ENCODE measurements at regions not wholly inside any gene's neighbourhood (a gene's known extent, or its start where the extent isn't known, plus 50 kb on each side); places are given as distances from the start of the nearest gene placed in this dataset.

DNA sequence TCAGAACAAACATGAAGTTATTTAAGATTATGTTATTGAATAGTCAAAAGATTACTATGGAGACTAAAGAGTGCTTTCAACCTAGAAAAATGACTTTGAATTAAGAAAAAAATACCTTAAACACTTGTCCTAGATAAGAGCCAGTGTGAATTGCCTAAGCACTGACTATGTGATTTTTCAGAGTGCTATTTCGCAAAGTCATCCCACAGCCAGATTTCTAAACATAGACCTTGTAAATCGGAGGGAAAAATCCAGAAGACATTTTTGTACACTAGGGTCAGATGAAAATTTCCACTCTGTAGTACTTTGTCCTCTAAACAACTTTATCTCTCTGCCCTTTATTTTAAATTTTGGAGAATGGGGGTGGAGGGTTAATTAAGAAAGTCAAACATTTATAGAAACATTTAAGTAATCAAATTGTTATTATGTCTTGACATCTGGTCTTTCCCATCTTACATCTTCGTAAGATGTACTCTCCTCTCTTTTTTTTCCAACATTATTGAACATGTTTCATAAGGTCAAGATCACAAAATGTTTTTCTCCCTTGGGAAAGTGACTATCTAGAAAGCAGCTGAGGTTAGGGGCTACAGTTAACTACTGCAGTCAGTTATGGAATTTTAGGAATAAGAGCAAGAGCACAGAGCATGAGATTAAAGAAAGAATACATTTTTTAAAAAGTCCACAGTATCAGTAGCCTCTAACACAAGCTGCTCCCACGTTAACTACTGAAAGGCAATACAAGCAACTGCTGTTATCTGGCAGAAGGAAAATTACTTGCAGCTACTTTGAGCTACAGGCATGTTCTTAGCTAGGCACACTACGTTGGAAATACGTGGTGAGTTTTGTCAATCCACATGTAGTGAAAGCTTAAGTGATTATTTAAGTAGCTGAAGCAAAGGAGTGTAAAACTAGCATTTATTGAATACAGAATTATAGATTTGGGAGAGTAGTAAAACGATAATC, 648.5 kb downstream of the HTR1B start:
- H3K27me3 Mint-ChIP-seq (ENCODE audit: low read depth): no peaks in the 10 kb centered on the region
- ChIA-PET POLR2A (no interaction called here), CTCF (no interaction called here)
- no peak overlapping the region for H3K27ac Mint-ChIP-seq
- ATAC-seq (no peak), DNase-seq (no peak)
- peaks cover 29% of the 10 kb centered on the region for H3K9me3 Mint-ChIP-seq (ENCODE audit: insufficient read depth)
- no peak overlapping the region for H3K4me3 Mint-ChIP-seq
- no peaks in the 10 kb centered on the region for H3K4me1 Mint-ChIP-seq (ENCODE audit: low read depth)
- H3K36me3 Mint-ChIP-seq (ENCODE audit: low read depth): no peaks in the 10 kb centered on the region

DNA sequence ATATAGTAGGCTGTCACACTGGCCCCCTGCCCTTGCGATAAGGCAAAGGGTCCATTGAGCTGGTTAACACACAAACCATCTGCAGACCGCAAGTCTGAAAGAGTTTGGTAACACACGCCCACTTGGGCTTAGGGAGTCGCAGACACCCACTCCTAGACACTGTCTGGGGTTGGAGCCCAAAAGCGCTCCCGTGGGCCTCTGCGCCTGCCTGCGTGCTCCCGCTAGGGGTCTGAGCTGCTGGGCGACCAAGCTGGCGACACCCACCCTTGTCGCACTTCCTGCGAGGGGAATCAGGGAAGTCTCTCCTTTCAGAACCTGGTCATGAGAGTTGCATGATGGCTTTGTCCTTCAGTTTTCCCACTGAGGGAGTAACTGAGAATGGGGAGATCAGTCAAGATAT, 653.0 kb downstream of the HTR1B start:
- Mint-ChIP-seq H3K27ac (no peak overlapping the region), H3K4me3 (no peak overlapping the region), H3K4me1 (ENCODE audit: low read depth) (no peaks in the 10 kb centered on the region), H3K27me3 (ENCODE audit: low read depth) (no peaks in the 10 kb centered on the region), H3K36me3 (ENCODE audit: low read depth) (no peaks in the 10 kb centered on the region), H3K9me3 (ENCODE audit: insufficient read depth) (peaks cover 29% of the 10 kb centered on the region)
- DNase-seq (no peak), ATAC-seq (no peak)
- ChIA-PET POLR2A (no interaction called here), CTCF (no interaction called here)

DNA sequence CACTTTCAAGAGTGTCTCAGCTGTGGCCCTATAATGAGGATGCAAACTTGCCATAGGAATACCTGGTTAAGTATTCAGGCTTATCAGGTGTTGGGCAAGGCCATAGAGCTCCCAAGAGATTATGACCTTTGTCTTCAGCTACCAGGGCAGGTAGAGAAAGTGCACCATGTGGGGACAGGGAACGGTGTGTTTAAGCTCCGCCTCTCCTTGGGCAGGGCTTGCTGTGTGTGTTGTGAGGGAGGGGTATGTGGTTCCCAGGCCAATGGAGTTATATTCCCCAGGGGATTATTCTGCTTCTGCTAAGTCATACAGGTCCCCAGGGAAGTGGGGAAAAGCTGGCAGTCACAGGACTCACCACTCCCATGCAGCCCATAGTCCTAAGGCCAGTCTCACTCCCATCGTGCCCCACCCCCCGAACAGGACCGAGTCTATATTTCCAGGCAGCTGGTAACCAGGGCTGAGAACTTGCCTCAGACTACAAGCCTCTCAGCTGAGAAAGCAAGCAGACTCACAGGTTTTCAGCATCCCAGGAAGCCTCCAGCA, 660.2 kb downstream of the HTR1B start:
- Mint-ChIP-seq H3K4me3 (no peak overlapping the region), H3K27me3 (ENCODE audit: low read depth) (no peaks in the 10 kb centered on the region), H3K4me1 (ENCODE audit: low read depth) (no peaks in the 10 kb centered on the region), H3K9me3 (ENCODE audit: insufficient read depth) (peaks cover 5% of the 10 kb centered on the region), H3K27ac (no peak overlapping the region), H3K36me3 (ENCODE audit: low read depth) (no peaks in the 10 kb centered on the region)
- ATAC-seq (no peak), DNase-seq (no peak)
- CTCF ChIA-PET: no interaction called here
- POLR2A ChIA-PET: no interaction called here

DNA sequence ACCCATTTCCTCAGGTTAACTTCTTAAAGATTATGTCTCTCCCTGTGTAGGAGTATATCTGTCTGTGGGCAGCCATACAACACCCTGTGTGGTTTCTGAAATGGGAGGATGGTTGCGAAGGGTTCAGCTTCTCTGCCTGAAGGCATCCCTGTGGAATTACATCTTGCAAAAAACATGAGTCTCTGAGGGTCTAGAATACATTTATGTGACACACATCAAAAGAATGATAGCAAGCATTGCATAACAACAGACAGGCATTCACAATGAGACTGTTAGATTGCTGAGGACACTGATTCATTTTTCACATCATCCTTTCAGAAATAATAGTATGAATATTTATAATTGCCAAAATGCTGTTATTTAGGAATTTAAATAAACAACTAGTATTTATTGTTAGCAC, 670.9 kb downstream of the HTR1B start:
- DNase-seq (no peak), ATAC-seq (no peak)
- CTCF ChIA-PET: no interaction called here
- no peaks in the 10 kb centered on the region for H3K9me3 Mint-ChIP-seq (ENCODE audit: insufficient read depth)
- POLR2A ChIA-PET: no interaction called here
- no peaks in the 10 kb centered on the region for H3K4me1 Mint-ChIP-seq (ENCODE audit: low read depth)
- no peaks in the 10 kb centered on the region for H3K36me3 Mint-ChIP-seq (ENCODE audit: low read depth)
- H3K4me3 Mint-ChIP-seq: no peak overlapping the region
- no peak overlapping the region for H3K27ac Mint-ChIP-seq
- H3K27me3 Mint-ChIP-seq (ENCODE audit: low read depth): no peaks in the 10 kb centered on the region

DNA sequence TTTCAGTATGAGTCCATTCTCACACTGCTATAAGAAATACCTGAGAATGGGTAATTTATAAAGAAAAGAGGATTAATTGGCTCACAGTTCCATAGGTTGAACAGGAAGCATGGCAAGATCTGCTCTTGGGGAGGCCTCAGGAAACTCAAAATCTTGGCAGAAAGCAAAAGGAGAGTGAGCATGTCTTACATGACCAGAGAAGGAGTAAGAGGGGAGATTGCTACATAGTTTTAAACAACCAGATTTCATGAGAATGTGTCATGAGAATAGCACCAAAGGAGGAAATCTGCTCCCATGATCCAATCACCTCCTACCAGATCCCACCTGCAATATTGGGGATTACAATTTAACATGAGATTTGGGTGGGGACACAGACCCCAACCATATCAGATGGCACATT, 672.4 kb downstream of the HTR1B start:
- ChIA-PET POLR2A (no interaction called here), CTCF (no interaction called here)
- no peaks in the 10 kb centered on the region for H3K36me3 Mint-ChIP-seq (ENCODE audit: low read depth)
- no peaks in the 10 kb centered on the region for H3K4me1 Mint-ChIP-seq (ENCODE audit: low read depth)
- H3K27ac Mint-ChIP-seq: no peak overlapping the region
- H3K4me3 Mint-ChIP-seq: no peak overlapping the region
- no peaks in the 10 kb centered on the region for H3K9me3 Mint-ChIP-seq (ENCODE audit: insufficient read depth)
- no peaks in the 10 kb centered on the region for H3K27me3 Mint-ChIP-seq (ENCODE audit: low read depth)
- DNase-seq: no peak
- ATAC-seq: no peak

DNA sequence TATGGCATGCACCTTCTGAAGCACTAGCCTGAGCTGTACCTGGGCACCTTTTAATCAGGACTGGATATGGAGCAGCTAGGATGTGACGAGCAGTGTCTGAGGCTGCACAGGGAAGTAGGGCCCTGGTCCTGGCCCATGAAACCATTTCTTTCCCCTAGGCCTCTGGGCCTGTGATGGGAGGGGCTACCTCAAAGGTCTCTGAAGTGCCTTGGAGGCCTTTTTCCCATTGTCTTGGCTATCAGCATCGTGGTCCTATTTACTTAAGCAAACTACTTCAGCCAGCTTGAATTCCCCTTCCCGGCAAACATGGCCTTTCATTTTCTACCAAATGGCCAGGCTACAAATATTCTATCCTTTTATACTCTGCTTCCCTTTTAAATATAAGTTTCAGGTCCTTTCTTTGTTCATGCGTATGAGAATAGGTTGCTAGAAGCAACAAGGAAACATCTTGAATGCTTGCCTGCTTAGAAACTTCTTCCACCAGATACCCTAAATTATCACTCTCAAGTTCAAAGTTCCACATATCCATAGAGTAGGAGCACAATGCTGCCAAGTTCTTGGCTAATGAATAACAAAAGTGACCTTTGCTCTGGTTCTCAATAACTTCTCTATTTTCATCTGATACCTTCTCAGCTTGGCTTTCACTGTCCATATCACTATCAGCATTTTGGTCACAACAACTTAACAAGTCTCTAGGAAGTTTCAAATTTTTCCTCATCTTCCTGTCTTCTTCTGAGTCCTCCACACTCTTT, 673.1 kb downstream of the HTR1B start:
- no peaks in the 10 kb centered on the region for H3K9me3 Mint-ChIP-seq (ENCODE audit: insufficient read depth)
- no peaks in the 10 kb centered on the region for H3K4me1 Mint-ChIP-seq (ENCODE audit: low read depth)
- ATAC-seq (no peak), DNase-seq (no peak)
- no peak overlapping the region for H3K27ac Mint-ChIP-seq
- POLR2A ChIA-PET: no interaction called here
- H3K27me3 Mint-ChIP-seq (ENCODE audit: low read depth): no peaks in the 10 kb centered on the region
- no peaks in the 10 kb centered on the region for H3K36me3 Mint-ChIP-seq (ENCODE audit: low read depth)
- CTCF ChIA-PET: no interaction called here
- no peak overlapping the region for H3K4me3 Mint-ChIP-seq

DNA sequence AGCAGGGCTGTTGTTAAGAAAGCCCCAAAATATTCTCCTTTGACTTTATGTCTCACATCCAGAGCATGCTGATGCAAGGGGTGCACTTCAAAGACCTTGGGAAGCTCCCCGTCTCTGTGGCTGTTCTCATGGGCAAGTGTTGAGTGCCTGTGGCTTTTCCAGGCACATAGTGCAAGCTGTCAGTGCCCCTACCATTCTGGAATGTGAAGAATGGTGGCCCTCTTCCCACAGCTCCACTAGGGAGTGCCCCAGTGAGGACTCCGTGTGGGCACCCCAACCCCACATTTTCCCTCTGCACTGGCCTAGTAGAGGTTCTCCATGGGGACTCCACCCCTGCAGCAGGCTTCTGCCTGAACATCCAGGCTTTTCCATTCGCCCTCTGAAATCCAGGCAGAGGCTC, 673.7 kb downstream of the HTR1B start:
- ATAC-seq (no peak), DNase-seq (no peak)
- Mint-ChIP-seq H3K9me3 (ENCODE audit: insufficient read depth) (peaks cover 2% of the 10 kb centered on the region), H3K4me3 (no peak overlapping the region), H3K4me1 (ENCODE audit: low read depth) (no peaks in the 10 kb centered on the region), H3K27ac (no peak overlapping the region), H3K36me3 (ENCODE audit: low read depth) (no peaks in the 10 kb centered on the region), H3K27me3 (ENCODE audit: low read depth) (no peaks in the 10 kb centered on the region)
- ChIA-PET CTCF (no interaction called here), POLR2A (no interaction called here)

DNA sequence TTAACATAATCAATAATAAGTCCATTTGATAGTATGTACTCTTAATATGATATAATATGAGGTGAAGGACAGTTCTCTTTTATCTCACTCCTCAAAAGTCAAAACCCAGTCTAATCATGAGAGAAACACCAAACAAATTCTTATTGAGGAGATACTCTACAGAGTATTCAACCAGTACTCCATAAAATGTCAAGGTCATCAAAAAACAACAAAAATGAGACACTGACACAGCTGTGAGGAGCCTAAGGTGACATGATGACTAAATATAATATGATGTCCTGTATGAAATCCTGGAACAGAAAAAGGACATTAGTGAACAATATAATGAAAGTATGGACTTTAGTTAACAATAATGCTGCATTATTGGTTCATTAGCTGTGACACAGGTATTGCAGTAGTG, 675.1 kb downstream of the HTR1B start:
- peaks cover 7% of the 10 kb centered on the region for H3K9me3 Mint-ChIP-seq (ENCODE audit: insufficient read depth)
- DNase-seq: no peak
- no peaks in the 10 kb centered on the region for H3K27me3 Mint-ChIP-seq (ENCODE audit: low read depth)
- H3K4me3 Mint-ChIP-seq: no peak overlapping the region
- no peak overlapping the region for H3K27ac Mint-ChIP-seq
- ChIA-PET POLR2A (no interaction called here), CTCF (no interaction called here)
- ATAC-seq: no peak
- no peaks in the 10 kb centered on the region for H3K36me3 Mint-ChIP-seq (ENCODE audit: low read depth)
- H3K4me1 Mint-ChIP-seq (ENCODE audit: low read depth): no peaks in the 10 kb centered on the region

DNA sequence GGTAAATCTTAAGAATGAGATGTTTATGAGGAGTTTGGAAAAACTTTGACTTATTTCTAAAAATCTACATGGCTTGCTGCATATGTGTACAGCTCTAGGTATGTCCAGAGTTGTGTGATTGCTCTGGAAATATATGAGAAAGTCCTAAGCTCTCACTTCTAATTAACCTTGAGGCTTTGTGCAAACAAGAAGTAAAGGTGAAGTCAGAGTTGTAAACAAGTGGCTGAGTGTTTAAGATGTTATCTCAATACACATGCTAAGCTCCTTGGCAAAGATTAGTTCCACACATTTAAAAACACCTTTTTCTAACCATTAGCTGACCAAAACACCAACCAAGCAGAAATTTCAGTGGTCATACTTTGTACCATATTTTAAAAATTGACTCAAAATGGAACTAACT, 684.2 kb downstream of the HTR1B start:
- Mint-ChIP-seq H3K27ac (no peak overlapping the region), H3K9me3 (ENCODE audit: insufficient read depth) (peaks cover 10% of the 10 kb centered on the region), H3K36me3 (ENCODE audit: low read depth) (no peaks in the 10 kb centered on the region), H3K4me3 (no peak overlapping the region), H3K27me3 (ENCODE audit: low read depth) (no peaks in the 10 kb centered on the region), H3K4me1 (ENCODE audit: low read depth) (no peaks in the 10 kb centered on the region)
- DNase-seq: no peak
- ATAC-seq: no peak
- ChIA-PET CTCF (no interaction called here), POLR2A (no interaction called here)

DNA sequence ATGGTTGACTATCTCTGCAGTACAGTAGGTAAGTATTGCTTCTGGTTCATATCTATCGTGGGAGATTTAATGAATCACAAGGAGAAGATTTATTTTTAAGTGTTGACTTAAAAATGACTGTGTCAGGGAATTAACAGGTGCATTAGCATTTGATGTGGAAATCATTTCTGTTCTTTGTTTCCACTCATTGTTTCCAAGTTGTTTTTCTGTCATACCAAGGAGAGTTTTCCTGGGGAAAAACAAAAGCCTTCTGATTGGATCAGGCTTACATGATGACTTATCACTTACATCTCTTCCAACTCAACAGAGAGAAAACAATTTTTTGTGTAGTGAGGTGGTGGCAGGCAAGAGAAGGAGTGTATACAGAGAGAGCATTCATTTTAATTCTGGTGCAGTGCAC, 686.4 kb downstream of the HTR1B start:
- no peaks in the 10 kb centered on the region for H3K27me3 Mint-ChIP-seq (ENCODE audit: low read depth)
- CTCF ChIA-PET: no interaction called here
- DNase-seq: no peak
- H3K4me1 Mint-ChIP-seq (ENCODE audit: low read depth): no peaks in the 10 kb centered on the region
- H3K27ac Mint-ChIP-seq: no peak overlapping the region
- no peaks in the 10 kb centered on the region for H3K36me3 Mint-ChIP-seq (ENCODE audit: low read depth)
- POLR2A ChIA-PET: no interaction called here
- H3K9me3 Mint-ChIP-seq (ENCODE audit: insufficient read depth): peaks cover 10% of the 10 kb centered on the region
- no peak overlapping the region for H3K4me3 Mint-ChIP-seq
- no peak for ATAC-seq

DNA sequence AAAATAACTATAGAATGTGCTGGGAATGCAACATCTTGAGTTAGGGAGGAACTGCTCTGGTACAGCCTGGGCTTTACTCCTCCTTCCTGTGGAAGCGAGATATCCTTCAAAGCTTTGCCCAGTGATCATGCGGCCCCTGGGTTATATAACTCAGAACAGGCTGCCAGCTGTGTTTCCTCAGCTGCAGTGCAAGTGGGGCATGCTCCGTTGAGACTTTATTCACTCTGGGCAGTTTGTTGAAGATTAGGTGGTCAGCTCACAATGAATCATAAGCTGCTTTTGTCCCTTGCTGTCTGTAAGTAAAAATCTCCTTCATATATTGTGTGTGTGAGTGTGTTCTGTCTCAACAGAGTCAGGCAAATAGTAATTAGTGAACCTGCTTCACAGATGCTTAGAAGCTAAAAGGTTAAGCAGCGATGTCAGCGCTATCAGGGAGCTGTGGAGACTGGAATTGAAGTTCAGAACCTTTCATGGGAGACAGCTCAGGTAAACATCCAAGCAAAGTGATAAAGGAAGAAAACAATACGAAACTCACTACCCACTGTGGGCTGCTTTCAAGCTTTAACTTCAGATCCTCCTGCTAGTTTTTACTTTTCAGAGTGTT, 688.4 kb downstream of the HTR1B start:
- no peaks in the 10 kb centered on the region for H3K4me1 Mint-ChIP-seq (ENCODE audit: low read depth)
- ChIA-PET POLR2A (no interaction called here), CTCF (no interaction called here)
- no peaks in the 10 kb centered on the region for H3K27me3 Mint-ChIP-seq (ENCODE audit: low read depth)
- H3K4me3 Mint-ChIP-seq: no peak overlapping the region
- ATAC-seq: no peak
- no peak overlapping the region for H3K27ac Mint-ChIP-seq
- H3K9me3 Mint-ChIP-seq (ENCODE audit: insufficient read depth): peaks cover 10% of the 10 kb centered on the region
- H3K36me3 Mint-ChIP-seq (ENCODE audit: low read depth): no peaks in the 10 kb centered on the region
- no peak for DNase-seq

DNA sequence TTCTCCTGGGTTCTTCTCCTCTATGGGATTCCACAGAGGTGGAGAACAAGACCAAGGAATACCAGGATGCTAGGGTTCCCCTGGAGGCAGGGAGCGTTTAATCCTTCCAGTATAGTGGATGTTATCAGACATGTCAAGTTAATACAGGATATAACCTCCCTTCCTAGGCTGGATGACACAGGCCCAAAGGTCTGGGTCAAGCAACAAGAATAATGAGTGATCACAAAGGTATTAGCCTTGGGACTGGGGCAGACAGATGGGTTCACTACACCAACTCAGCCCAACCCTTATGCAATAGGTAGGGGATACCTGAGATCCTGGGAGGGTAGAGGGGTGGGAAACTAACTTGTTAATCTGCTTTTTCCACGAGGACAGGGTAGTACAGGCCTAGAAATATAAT, 690.3 kb downstream of the HTR1B start:
- Mint-ChIP-seq H3K4me1 (ENCODE audit: low read depth) (no peaks in the 10 kb centered on the region), H3K27me3 (ENCODE audit: low read depth) (no peaks in the 10 kb centered on the region), H3K9me3 (ENCODE audit: insufficient read depth) (peaks cover 6% of the 10 kb centered on the region), H3K4me3 (no peak overlapping the region), H3K36me3 (ENCODE audit: low read depth) (no peaks in the 10 kb centered on the region), H3K27ac (no peak overlapping the region)
- DNase-seq (no peak), ATAC-seq (no peak)
- ChIA-PET POLR2A (no interaction called here), CTCF (no interaction called here)
